GM21367 (cell line): ENCODE measurements at regions not wholly inside any gene's neighbourhood (a gene's known extent, or its start where the extent isn't known, plus 50 kb on each side); places are given as distances from the start of the nearest gene placed in this dataset.
"Not testable (repeated sequence)": the region's sequence is repeated elsewhere in the genome, so short reads cannot be mapped to it uniquely, and the experiment has no call there.

Experiments
- ATAC-seq: cut with Tn5 transposase; IDR thresholded peaks from one replicate; pipeline ENCODE4 v1.9.1; 2021; ENCODE audit not compliant: unreplicated experiment

DNA sequence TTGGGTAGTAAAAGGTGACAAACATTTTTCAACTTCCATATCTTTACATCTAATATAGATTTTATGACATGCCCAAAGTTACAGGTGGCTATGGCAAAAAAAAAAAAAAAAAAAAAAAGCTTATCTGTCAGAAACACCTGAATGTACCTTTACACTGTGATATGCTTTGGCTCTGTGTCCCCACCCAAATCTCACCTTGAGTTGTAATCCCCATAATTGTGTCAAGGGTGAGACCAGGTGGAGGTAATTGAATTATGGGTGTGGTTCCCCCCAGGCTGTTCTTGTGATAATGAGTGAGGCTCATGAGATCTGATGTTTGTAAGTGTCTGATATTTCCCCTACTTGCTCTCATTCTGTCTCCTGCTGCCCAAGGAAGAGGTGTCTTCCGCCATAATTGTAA is 139.6 kb upstream of the LRRC61 start:
- ATAC-seq: not testable (repeated sequence)

DNA sequence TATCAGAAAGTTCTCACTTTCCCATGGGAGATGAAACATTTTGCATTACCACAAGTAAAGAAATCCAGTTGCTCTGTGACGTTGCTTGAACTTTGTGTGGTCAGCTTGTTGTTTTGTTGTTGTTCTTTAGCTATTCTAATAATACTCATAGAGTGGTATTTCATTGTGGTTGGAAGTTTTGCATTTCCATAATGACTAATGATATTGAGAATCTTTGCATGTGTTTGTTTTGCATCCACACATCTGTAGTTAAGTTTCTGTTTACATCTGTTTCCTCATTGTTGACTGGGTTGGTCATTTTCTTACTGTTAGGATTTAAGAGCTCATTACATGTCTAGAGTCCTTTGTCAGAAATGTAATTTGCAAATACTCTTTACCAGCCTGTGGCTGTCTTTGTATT is 133.2 kb upstream of the LRRC61 start:
- peak; percentile 79 for ATAC-seq

DNA sequence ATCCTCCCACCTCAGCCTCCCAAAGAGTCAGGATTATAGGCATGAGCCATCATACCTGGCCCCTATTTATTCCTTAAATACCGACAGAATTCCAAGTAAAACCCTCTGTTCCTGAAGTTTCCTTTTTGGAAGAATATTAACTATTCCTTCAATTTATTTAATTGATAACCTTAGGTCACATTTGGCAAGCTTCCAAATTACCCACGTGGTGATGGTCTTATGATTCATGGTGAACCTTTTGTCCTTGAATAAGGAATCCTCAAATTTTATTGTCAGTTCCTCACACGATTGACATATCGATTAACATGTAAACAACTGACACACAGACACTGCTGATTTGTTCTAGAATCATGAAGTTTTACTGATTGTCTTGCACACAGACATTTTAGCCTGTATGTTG is 130.6 kb upstream of the LRRC61 start:
- ATAC-seq: not testable (repeated sequence)

DNA sequence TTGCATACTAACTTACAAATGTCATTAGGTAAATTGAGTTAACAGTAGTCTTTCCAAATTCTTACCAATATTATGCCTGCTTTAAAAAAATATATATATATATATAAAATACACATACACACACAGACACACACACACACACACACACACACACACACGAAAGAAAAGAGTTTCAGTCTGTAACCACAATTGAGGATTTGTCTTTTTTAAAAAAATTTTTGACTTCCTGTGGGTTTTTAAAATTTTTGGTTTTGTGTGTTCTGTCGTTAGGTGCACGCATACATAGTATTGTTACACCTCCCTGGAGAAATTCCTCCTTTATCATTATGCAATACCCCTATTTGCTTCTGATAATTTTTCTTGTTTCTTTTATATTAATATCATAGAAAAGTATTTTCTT is 129.3 kb upstream of the LRRC61 start:
- not testable (repeated sequence) for ATAC-seq
